ENCODE measurements at regions not wholly inside any gene's neighbourhood (a gene's known extent, or its start where the extent isn't known, plus 50 kb on each side); places are given as distances from the start of the nearest gene placed in this dataset.
A peak's percentile ranks its signal among the peaks of the same experiment; 100 is the strongest.

GRCh38 chr20:24762791-24763350 is 186.2 kb upstream of the CST7 start:
- no peak for DNase-seq (ENCODE audit: low read depth, low spot score)

GRCh38 chr20:24763386-24764026 is 185.6 kb upstream of the CST7 start:
- no peak for DNase-seq (ENCODE audit: low read depth, low spot score)

DNA sequence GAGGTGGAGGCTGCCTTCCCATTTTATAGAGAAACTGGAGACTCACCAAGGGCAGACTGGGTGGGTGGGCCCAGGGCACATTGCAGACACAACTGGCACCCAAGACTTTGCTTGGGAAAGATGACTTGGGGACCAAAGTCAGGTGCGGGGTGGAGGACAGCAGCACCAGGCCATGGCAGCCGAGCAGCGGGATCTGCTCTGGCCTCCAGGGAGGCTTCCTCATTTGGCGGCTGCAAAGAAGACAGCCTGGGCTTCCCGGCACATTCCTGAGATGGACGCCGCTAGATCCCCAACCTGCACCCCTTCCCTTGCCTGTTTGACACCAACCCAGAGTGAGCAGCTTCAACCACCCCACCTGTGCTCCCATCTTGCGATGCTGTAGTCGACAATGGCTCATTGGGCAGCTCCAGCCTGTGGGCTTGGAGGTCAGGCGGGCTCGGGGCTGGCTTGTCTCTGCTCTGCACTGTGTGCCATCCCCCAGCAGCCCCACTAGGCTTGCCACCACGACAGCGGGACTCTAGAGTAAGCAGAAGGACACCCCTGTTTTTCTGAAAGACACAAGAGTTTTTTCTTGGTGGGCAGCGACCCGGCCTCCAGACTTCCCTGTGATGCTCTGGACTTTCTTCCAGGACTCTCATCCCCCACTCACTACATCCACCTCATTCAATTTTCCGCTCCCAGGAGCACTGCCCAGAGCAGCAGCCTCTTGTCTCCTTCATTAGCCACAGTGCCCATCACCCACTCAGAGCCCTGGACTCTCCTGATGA is 184.9 kb upstream of the CST7 start:
- no peak for DNase-seq (ENCODE audit: low read depth, low spot score)

DNA sequence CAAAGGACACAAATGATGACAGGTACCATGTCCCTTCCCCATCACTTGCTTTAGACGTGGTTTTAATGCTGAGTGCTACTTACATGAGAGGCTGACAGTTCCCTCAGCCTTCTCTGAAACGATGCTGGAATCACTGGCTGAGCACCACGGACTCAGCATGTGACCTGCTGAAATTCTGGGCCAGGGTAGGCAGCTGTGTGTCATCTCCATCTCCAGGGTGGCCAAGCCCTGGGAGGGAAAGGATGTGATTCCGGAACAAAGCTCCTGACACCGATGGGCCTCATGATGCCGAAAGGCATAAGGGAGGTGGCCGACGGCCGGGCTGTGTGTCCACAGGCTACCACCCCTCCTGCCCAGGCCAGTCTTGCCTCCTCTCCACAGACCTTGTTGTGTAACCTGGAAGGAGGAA is 184.3 kb upstream of the CST7 start:
- DNase-seq (ENCODE audit: low read depth, low spot score) = no peak

- no peak for DNase-seq (ENCODE audit: low read depth, low spot score)
Measured at GRCh38 chr20:24765316-24766142, 183.5 kb upstream of the CST7 start.

DNA sequence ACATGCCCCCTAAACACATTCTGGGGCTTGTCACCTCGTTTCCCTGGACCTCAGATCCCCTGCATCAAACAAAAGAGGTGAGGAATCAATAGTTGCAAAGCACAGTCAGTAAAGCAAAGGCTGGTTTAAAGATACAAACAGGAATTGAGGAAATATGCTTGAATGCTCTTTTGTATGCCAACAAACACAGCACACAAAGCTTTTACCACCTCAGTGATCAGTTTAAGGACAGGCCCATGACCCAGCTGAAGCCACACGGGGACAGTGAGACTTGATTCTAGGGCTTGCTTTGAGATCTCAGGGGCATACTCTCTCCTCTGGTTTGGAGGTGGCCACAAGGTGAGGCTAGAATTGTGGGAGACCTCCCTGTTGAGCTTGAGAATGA is 182.9 kb upstream of the CST7 start:
- no peak for DNase-seq (ENCODE audit: low read depth, low spot score)

DNA sequence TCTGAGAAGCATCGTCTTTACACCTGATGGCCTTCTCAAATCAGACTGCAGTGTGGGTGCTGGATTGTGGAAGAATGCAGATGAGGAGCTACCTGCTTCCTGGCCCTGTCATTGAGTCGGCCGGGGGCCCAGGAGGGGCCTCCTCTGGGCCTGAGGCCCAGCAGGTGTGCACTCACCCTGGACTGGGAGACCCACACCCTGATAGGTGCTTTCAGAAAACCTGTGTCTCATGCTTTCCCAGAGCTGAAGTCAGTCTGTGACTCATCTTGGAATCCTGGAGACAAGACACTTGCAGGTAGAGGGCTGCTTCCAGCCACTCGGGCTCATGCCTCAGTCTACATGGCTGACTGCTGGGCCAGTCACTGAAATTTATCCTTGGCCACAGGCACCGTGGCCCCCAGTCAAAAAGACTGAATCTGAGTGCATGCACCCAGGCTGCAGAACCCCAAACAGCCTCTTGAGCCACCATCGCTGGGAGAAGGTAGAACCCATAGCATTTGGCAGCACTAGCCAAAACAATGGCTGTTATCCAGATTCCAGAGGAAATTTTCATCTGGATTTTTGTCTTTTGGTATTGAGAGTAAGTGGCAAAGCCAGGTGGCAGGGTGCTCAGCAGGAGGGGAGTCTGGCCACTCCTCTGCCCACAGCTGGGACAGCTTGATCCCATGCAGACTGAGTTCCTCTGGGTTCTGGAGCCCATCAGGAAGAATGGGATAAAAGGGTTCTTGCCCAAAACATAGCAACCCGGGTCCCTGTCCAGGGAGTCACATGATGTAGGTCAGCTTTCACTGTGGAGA is 182.0 kb upstream of the CST7 start:
- no peak for DNase-seq (ENCODE audit: low read depth, low spot score)

DNA sequence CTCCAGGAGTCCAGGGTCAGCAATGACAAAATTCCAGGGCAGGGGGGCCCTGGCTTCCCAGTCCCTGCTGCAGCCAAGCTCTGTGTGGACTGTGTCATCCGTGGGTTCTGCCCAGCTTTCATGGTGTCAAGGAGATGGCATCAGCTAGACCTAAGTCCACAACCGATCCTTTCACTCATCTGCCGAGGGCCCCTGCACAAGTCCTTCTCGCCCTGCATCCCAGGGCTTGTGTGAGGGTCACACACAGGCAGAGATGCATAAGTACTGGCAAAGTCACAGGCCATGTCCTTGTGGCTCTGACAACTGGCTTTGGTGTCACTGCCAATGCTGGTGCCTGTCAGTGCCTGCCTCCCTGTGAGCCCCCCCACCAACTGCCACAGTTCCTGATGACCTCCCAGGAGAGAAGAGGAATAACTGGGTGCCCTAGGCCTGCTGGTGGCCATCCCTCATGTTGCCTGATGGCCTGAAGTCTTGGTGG is 181.4 kb upstream of the CST7 start:
- no peak for DNase-seq (ENCODE audit: low read depth, low spot score)

- DNase-seq (ENCODE audit: low read depth, low spot score) = peak; percentile 44
Measured at GRCh38 chr20:24768201-24768636, 180.8 kb upstream of the CST7 start.

DNA sequence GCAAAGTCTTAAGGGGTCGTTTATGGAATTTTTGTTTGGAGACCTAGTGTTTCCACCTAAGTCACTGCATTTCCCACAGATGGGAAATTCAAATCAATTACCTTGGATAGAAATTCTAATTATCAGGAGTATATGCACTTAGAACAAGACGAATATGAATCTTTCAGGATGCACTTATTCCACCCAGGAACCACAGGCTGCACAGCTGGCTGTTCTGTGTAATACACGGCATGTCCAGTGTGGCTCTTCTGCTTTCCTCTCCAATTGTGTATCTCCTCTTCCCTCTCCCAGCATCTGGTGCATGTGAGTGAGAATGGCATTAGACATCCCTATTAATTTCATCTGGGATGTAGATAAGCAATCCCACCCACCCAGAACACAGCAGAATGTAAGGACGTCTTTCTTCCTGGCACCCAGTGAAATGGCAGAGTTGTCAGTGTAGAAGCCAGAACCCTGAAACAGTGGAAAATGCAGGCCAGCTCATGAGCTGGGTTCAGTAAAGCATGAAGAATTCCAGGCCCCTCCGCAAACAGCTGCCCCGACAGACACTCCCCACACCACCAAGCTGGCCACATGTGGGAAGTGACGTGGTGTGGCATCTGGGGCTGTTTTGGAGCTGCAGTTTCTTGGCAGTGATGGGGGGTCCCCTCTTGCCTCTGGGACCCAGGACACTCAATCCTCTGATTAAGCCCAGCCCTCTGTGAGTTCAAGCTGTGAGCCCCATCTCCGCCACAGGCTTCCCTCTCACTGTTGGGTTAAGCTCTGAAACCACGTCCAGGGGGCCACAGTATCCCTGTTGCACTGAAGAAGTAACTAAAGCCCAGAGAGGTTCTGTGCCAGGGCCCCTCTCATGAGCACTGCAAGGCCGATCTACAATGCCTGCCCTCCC is 180.1 kb upstream of the CST7 start:
- no peak for DNase-seq (ENCODE audit: low read depth, low spot score)

- DNase-seq (ENCODE audit: low read depth, low spot score) = no peak
Measured at GRCh38 chr20:24769878-24770627, 179.0 kb upstream of the CST7 start.

GRCh38 chr20:24770628-24771541 is 178.2 kb upstream of the CST7 start:
- DNase-seq (ENCODE audit: low read depth, low spot score) = no peak

- DNase-seq (ENCODE audit: low read depth, low spot score) = no peak
Measured at GRCh38 chr20:24771542-24772061, 177.5 kb upstream of the CST7 start.

- DNase-seq (ENCODE audit: low read depth, low spot score) = no peak
Measured at GRCh38 chr20:24772667-24773066, 176.4 kb upstream of the CST7 start.

GRCh38 chr20:24773168-24773567 is 175.9 kb upstream of the CST7 start:
- peak; percentile 65 for DNase-seq (ENCODE audit: low read depth, low spot score)

DNA sequence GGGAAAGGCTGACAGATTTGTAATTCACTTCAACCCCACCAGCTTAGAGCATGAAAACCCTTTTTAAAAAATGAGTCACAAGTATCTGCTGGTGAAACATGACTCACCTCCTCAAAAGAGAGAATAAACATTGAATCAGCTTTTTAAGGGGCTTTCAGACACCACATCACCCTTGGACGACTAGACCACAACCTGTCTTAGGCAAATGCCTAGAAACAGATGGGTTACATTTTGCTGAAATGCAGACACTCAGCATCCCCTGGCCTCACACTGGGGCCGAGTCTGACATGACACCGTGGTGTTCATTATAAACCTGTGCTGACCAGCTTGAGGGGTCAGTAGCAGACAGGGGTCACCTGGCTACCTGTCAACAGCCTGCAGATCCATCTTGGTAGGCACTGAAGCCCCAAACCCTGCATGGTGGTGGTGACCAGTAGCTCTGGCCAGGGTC is 175.3 kb upstream of the CST7 start:
- DNase-seq (ENCODE audit: low read depth, low spot score) = peak; percentile 88

DNA sequence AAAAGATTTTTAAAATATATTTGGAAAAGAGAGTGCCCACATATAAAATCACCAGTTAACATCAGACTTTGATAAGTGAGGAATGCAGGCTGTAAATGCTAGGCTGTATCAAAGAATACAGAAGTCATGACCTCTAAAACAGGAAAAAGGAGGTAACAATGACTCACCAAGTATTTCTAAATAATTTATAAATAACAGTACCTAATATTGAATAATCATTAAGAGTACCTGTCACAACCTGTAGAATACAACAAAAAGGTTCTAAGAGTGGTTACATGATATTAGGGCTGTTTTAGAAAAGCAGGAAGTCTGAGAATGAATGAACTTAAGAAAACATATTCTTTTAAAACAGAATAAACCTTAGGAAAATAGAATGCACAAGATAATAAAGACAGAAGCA is 173.1 kb upstream of the CST7 start:
- DNase-seq (ENCODE audit: low read depth, low spot score) = no peak

DNA sequence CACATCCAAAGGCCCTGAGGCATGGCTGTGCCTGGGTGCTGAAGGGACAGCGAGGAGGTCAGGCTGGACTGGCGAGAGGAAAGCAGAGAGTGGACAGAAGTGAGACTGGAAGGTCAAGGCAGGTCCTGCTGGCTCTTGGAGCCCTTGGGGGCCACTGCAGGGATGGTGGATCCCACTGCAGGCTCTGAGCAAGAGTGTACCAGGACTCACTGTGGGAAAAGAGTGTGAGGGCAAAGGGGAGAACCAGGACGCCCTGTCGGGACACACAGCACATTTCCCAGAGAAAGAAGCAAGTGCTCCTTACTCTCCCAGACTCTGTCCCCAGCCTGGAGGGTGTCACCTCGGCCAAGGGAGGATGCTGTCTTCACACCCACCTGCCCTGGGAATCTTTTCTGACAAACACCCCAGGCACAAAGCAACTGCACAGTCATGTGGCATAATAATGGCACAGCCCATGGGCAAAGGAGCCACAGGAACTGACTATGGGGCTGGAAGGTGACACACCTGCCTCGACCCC is 172.3 kb upstream of the CST7 start:
- DNase-seq (ENCODE audit: low read depth, low spot score) = no peak

Measured in astrocyte of the hippocampus (primary cell).